GM19351 (cell line): ENCODE measurements at regions not wholly inside any gene's neighbourhood (a gene's known extent, or its start where the extent isn't known, plus 50 kb on each side); places are given as distances from the start of the nearest gene placed in this dataset.
A peak's percentile ranks its signal among the peaks of the same experiment; 100 is the strongest.

Experiments
- ATAC-seq: cut with Tn5 transposase; IDR thresholded peaks from one replicate; pipeline ENCODE4 v1.9.1; 2021; ENCODE audit warnings: mild to moderate bottlenecking, moderate library complexity; ENCODE audit not compliant: unreplicated experiment

GRCh38 chr2:145256551-145256950, 736.6 kb upstream of the ZEB2 start:
- no peak for ATAC-seq

GRCh38 chr2:145254291-145254690, 734.4 kb upstream of the ZEB2 start:
- ATAC-seq, result no peak

- no peak for ATAC-seq
These were observed 733.6 kb upstream of the ZEB2 start for GRCh38 chr2:145253492-145253891.

- ATAC-seq, result no peak
These were observed 725.5 kb upstream of the ZEB2 start for GRCh38 chr2:145245268-145245870.

- no peak for ATAC-seq
These were observed 715.4 kb upstream of the ZEB2 start for GRCh38 chr2:145235312-145235711.

GRCh38 chr2:145230546-145230945, 710.6 kb upstream of the ZEB2 start:
- no peak for ATAC-seq

DNA sequence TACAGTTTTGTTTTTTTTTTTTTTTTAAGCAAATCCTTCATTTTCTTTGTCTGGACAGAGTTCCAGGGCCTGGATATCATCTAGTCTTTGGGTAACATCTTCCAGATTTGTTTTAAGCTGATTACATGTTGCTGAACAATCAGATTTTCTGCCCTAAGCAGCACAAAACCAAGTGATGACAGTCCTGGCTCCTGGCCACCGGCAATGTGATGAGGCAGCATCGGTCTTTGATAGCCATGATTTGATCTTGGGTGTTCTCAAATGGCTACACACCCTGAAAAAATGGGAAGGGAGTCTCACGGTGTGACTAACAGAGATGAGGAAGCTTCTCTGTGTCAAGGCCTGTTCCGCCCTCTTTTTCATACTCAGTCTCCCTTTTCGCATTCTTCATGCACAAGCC, 708.6 kb upstream of the ZEB2 start:
- ATAC-seq, result no peak

GRCh38 chr2:145226901-145227300, 707.0 kb upstream of the ZEB2 start:
- no peak for ATAC-seq

DNA sequence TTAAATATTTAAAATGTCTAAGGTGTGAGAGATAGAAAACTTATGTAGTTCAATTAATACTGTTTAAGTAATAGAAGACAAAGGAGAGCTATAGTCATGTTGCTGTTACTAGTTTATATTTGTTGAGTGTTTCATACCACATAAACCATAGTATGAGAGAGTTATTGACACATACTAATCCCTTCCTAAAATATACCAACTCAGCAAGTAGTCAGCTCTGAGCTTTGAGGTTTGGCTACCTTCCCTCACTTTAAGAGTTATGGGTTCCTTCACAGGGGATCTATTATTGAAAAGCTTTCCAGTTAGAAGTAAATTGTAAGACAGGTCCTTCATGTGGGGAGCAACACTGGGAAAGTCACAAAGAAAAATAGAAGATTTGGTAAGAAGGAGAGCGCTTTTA, 701.6 kb upstream of the ZEB2 start:
- no peak for ATAC-seq

DNA sequence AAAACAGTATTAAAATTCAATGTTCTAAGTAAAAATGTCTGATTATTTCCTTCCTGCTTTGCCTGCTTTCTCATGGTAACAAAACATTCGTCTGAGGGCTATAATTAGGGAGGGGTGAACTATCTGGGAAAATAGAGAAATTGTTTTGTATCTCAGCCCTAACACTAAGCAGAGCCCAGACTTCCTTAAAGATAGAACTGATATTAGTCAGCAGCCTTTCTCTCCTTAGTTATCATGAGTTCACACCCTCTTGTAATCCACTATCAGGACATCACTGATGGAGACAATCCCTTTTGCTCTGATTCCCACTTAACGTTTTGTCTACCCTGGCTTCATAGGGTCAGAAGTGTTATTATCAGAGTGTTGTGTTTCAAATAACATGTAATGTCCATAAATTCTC, 701.1 kb upstream of the ZEB2 start:
- no peak for ATAC-seq

GRCh38 chr2:145220496-145220895, 700.6 kb upstream of the ZEB2 start:
- no peak for ATAC-seq

GRCh38 chr2:145207884-145208283, 688.0 kb upstream of the ZEB2 start:
- no peak for ATAC-seq

DNA sequence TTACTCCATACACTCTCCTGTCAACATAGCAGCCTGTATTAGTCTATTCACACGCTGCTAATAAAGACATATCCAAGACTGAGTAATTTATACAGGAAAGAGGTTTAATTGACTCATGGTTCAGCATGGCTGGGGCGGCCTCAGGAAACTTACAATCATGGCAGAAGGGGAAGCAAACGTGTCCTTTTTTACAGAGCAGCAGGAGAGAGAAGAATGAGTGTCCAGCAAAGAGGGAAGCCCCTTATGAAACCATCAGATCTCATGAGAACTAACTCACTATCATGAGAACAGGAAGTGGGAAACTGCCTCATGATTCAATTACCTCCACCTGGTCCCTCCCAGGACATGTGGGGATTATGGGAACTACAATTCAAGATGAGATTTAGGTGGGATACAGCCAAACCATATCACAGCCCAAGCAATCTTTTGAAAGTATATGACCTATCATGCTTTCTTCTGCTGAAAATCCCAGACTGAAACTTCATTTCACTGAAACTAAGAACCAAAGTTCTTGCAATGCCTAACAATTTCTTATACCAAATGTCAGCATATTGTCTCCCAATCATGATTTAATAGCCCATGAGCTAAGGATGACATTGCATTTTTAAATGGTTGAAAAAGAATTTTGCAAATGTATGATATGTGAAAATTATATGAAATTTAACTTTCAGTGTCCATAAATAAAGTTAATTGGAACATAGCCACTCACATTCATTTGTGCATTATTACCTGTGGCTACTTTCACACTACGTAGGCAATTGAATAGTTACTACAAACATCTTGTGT, 686.8 kb upstream of the ZEB2 start:
- no peak for ATAC-seq

- ATAC-seq, result no peak
These were observed 684.0 kb upstream of the ZEB2 start for GRCh38 chr2:145203891-145204290.

GRCh38 chr2:145199827-145200706, 680.1 kb upstream of the ZEB2 start:
- ATAC-seq, result no peak

DNA sequence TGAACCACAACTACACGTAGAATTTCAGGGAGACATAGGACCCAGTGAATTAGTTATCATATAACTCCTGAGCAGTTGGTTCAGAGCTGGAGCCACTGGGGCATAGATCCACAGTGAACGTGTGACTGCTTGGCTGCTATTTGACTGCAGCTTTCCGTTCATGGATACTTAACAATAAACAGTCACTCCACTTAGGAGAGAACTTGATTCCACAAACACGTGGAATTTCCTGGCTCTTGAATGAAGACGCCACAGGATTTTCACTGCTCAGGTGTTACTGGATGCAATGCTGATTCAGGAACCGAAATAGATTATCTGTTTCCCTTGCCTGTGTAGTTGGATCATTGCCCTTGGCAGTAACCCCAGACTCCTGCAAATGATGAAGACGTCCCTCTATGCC, 679.1 kb upstream of the ZEB2 start:
- ATAC-seq, result no peak

- ATAC-seq, result no peak
These were observed 678.6 kb upstream of the ZEB2 start for GRCh38 chr2:145198555-145198954.

- ATAC-seq, result no peak
These were observed 678.0 kb upstream of the ZEB2 start for GRCh38 chr2:145197944-145198343.

- no peak for ATAC-seq
These were observed 674.8 kb upstream of the ZEB2 start for GRCh38 chr2:145194673-145195072.

DNA sequence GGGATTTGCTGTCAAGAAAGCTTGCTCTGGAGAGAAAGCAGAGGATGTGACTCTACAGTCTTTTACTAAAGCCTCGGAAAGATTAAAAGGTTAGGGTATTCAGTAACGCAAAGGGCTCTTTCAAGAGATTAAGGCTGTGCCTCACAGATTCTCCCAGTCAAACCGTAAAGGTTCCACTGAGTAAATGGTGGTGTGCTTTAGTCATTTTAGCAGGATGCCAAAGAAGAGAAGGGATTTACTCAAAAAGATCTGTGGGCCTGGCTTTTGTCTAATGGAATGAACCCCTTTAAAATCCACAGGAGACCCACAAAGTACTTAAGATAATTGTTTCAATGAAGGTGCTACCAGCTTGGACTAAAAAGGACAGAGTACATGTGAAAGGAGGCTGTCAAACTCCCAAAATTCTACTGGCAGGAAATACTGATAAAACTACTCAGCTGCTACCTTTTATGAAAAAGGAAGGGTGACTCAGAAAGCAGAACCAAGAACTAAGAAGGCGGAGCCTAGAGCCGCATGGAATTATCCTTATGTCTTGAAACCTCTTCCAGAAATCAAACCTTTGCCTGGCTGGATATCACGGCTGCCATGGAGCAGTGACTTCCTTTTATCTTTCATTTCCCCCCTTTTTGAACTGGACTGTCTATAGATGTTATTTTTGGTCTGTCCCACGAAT, 670.2 kb upstream of the ZEB2 start:
- no peak for ATAC-seq

DNA sequence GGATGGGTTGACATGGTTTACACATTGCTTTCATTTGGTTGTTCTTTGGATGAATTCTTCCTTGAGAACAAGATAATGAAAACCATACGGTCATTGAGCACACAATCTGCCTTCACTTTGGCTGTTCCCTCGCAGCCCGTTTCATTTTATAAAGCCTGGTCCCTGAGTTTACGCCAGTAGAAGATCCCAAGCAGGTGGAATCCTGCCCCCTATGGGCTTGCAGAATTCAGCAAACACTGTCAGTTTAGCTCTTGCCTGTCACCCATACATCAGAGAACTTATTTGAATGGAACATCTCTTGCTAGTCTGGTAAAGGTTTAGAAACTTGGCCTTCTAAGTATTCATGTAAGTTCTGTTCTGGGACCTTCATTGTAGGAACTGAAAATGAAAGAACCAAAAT, 666.4 kb upstream of the ZEB2 start:
- ATAC-seq, result peak; percentile 51
